ENCODE measurements at regions not wholly inside any gene's neighbourhood (a gene's known extent, or its start where the extent isn't known, plus 50 kb on each side); places are given as distances from the start of the nearest gene placed in this dataset.

DNA sequence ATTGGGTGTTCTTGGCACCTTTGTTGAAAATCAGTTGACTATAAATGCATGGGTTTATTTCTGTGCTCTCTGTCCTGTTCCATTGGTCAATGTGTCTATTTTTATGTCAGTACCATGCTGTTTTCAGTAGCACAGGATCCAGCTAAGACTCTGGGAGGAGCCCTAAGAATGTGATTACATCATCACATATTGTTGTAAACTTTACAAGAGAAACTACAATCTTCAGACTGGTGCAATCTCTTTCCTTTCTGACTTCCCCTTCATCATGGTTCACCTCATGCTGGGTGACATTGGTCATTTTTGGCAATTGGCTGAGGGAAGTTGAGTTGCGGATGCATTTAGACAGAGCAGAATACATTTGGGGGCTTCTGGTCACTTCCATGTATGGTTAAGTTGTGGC lies 88.4 kb downstream of the C21orf91 start:
- no peaks in the 10 kb centered on the region for H3K27me3 Mint-ChIP-seq (ENCODE audit: low read depth)
- no peak for DNase-seq (ENCODE audit: low spot score)
- peaks cover 25% of the 10 kb centered on the region for H3K4me1 Mint-ChIP-seq (ENCODE audit: low read depth)
- H3K27ac Mint-ChIP-seq (ENCODE audit: unreplicated experiment) = no peak overlapping the region
- H3K4me3 Mint-ChIP-seq (ENCODE audit: unreplicated experiment) = no peak overlapping the region
- TF ChIP-seq, protein P1, sequence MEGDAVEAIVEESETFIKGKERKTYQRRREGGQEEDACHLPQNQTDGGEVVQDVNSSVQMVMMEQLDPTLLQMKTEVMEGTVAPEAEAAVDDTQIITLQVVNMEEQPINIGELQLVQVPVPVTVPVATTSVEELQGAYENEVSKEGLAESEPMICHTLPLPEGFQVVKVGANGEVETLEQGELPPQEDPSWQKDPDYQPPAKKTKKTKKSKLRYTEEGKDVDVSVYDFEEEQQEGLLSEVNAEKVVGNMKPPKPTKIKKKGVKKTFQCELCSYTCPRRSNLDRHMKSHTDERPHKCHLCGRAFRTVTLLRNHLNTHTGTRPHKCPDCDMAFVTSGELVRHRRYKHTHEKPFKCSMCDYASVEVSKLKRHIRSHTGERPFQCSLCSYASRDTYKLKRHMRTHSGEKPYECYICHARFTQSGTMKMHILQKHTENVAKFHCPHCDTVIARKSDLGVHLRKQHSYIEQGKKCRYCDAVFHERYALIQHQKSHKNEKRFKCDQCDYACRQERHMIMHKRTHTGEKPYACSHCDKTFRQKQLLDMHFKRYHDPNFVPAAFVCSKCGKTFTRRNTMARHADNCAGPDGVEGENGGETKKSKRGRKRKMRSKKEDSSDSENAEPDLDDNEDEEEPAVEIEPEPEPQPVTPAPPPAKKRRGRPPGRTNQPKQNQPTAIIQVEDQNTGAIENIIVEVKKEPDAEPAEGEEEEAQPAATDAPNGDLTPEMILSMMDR (IDR thresholded peaks at IDR 0.05) = no peak
- no peaks in the 10 kb centered on the region for H3K36me3 Mint-ChIP-seq (ENCODE audit: low read depth)
- peaks cover 3% of the 10 kb centered on the region for H3K9me3 Mint-ChIP-seq (ENCODE audit: low read depth)

DNA sequence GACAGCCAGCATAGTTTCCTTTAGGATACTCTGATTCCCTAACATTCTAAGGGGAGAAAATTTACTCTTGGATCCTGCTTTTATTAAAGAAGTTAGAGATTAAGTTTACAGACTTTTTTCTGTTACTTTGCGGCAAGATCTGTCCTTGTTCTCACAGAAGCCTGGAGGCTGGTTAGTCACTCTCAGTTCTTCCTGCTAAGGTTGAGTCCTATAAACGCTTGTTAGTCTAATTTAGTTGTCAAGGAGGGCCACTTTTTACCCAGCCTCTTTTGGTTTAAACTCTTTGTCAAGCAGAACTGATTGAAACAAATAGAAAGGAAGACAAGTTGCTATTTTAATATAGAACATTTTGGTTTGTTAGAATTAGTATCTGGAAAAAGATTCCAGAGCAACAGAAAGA lies 89.7 kb downstream of the C21orf91 start:
- Mint-ChIP-seq H3K9me3 (ENCODE audit: low read depth) (peaks cover 4% of the 10 kb centered on the region), H3K4me1 (ENCODE audit: low read depth) (peaks cover 16% of the 10 kb centered on the region), H3K4me3 (ENCODE audit: unreplicated experiment) (no peak overlapping the region), H3K27me3 (ENCODE audit: low read depth) (no peaks in the 10 kb centered on the region), H3K36me3 (ENCODE audit: low read depth) (no peaks in the 10 kb centered on the region), H3K27ac (ENCODE audit: unreplicated experiment) (no peak overlapping the region)
- TF ChIP-seq, protein P1 (IDR thresholded peaks at IDR 0.05) = no peak
- no peak for DNase-seq (ENCODE audit: low spot score)

DNA sequence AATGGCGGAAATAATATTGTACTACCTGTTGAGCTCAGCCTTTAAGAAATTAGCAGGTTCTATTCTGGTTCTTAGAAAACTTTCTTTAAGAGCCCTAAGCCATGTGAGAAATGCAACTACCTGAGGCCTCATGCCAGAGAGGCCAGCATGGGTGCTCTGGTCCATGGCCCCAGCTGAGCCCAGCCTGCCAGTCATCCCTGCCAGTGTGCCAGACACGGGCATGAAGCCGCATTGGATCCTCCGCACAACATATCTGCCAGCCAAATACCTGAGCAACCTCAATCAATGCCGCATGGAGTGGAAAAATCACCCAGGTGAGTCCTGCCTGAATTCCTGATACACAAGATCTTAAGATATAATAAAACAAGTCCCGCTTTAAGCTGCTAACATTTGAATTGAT lies 91.8 kb downstream of the C21orf91 start:
- peaks cover 4% of the 10 kb centered on the region for H3K9me3 Mint-ChIP-seq (ENCODE audit: low read depth)
- TF ChIP-seq, protein P1 (IDR thresholded peaks at IDR 0.05) = no peak
- H3K4me1 Mint-ChIP-seq (ENCODE audit: low read depth) = peaks cover 9% of the 10 kb centered on the region
- no peak overlapping the region for H3K4me3 Mint-ChIP-seq (ENCODE audit: unreplicated experiment)
- no peak for DNase-seq (ENCODE audit: low spot score)
- H3K36me3 Mint-ChIP-seq (ENCODE audit: low read depth) = no peaks in the 10 kb centered on the region
- no peak overlapping the region for H3K27ac Mint-ChIP-seq (ENCODE audit: unreplicated experiment)
- H3K27me3 Mint-ChIP-seq (ENCODE audit: low read depth) = no peaks in the 10 kb centered on the region

DNA sequence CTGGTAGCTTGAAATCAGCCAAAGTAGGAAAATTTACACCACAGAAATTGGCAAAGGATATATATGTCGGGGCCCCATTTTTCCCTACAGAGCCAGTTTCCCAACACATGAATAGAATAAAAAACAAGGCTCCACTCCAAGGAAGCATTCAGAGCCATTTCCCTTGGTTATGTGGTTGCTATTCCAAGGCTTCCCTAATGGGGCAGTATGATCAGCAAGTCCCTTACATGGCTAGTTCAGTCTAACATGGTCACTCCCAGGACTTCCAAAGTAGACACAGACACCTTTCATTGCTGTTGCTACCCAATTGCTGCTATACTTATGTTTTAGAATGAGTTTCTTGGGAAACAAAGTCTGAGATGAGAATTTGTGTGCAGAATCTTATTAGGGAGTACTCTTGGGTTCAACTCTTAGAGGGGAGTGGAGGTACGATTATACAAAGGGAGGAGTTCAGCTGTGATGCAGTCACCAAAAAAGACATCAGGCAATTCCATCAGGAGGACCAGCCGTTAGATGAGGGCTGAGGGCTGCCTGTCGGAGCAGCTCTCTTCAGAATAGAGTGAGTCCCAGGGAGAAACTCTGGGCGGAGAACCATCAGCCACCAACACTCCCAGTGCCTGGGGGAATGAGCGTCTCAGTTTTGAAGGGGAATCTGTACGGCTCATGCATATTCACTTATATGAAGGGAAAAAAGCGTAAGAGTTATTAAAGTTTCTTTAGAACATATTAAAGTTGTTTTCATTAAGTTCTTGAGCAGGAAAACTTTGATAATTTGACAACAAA lies 92.9 kb downstream of the C21orf91 start:
- Mint-ChIP-seq H3K4me1 (ENCODE audit: low read depth) (peaks cover 8% of the 10 kb centered on the region), H3K4me3 (ENCODE audit: unreplicated experiment) (no peak overlapping the region), H3K9me3 (ENCODE audit: low read depth) (peaks cover 4% of the 10 kb centered on the region), H3K27ac (ENCODE audit: unreplicated experiment) (no peak overlapping the region), H3K36me3 (ENCODE audit: low read depth) (no peaks in the 10 kb centered on the region), H3K27me3 (ENCODE audit: low read depth) (no peaks in the 10 kb centered on the region)
- DNase-seq (ENCODE audit: low spot score) = no peak
- TF ChIP-seq, protein P1 (IDR thresholded peaks at IDR 0.05) = peak; percentile 31

DNA sequence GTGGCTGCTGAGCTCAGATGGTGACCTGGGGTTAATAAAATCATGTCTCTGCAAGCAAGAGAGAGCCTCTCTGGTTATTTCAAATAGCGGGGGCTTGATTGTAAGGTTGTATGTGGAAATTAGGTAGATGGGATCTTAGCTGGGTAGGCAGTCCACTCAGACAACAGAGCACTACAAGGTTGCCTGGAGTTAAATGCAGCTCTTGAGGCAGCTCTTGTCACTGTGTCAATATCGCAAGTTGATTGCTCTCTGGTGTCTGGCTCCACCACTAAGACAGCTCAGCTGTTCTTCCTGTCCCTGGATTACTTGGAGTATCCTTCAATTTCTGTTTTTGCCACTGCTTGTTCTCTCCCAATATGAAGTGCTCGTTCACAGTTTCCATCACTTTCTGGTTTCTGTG lies 93.8 kb downstream of the C21orf91 start:
- no peaks in the 10 kb centered on the region for H3K36me3 Mint-ChIP-seq (ENCODE audit: low read depth)
- TF ChIP-seq, protein P1 (IDR thresholded peaks at IDR 0.05) = no peak
- no peaks in the 10 kb centered on the region for H3K27me3 Mint-ChIP-seq (ENCODE audit: low read depth)
- H3K4me3 Mint-ChIP-seq (ENCODE audit: unreplicated experiment) = no peak overlapping the region
- no peaks in the 10 kb centered on the region for H3K4me1 Mint-ChIP-seq (ENCODE audit: low read depth)
- H3K27ac Mint-ChIP-seq (ENCODE audit: unreplicated experiment) = no peak overlapping the region
- H3K9me3 Mint-ChIP-seq (ENCODE audit: low read depth) = peaks cover 4% of the 10 kb centered on the region
- DNase-seq (ENCODE audit: low spot score) = no peak
